ENCODE measurements at regions not wholly inside any gene's neighbourhood (a gene's known extent, or its start where the extent isn't known, plus 50 kb on each side); places are given as distances from the start of the nearest gene placed in this dataset.
"Not testable (repeated sequence)": the region's sequence is repeated elsewhere in the genome, so short reads cannot be mapped to it uniquely, and the experiment has no call there.

- DNase-seq (ENCODE audit: low read depth in 2 of 3, low spot score in 1 of 3), result no peak
Measured at GRCh38 chr4:42205541-42205940, 53.1 kb upstream of the BEND4 start.

GRCh38 chr4:42216664-42217063, 64.2 kb upstream of the BEND4 start:
- no peak for DNase-seq (ENCODE audit: low read depth in 2 of 3, low spot score in 1 of 3)

GRCh38 chr4:42225286-42225685, 72.8 kb upstream of the BEND4 start:
- DNase-seq (ENCODE audit: low read depth in 2 of 3, low spot score in 1 of 3), result no peak

- no peak for DNase-seq (ENCODE audit: low read depth in 2 of 3, low spot score in 1 of 3)
Measured at GRCh38 chr4:42234817-42235216, 82.4 kb upstream of the BEND4 start.

GRCh38 chr4:42235304-42236021, 83.0 kb upstream of the BEND4 start:
- DNase-seq (ENCODE audit: low read depth in 2 of 3, low spot score in 1 of 3), result no peak

- no peak for DNase-seq (ENCODE audit: low read depth in 2 of 3, low spot score in 1 of 3)
Measured at GRCh38 chr4:42237010-42237409, 84.6 kb upstream of the BEND4 start.

GRCh38 chr4:42237451-42237850, 85.0 kb upstream of the BEND4 start:
- no peak for DNase-seq (ENCODE audit: low read depth in 2 of 3, low spot score in 1 of 3)

GRCh38 chr4:42248972-42249371, 96.5 kb upstream of the BEND4 start:
- no peak for DNase-seq (ENCODE audit: low read depth in 2 of 3, low spot score in 1 of 3)

- DNase-seq (ENCODE audit: low read depth in 2 of 3, low spot score in 1 of 3), result no peak
Measured at GRCh38 chr4:42252315-42252714, 99.9 kb upstream of the BEND4 start.

GRCh38 chr4:42257645-42258044, 105.2 kb upstream of the BEND4 start:
- not testable (repeated sequence) for DNase-seq (ENCODE audit: low read depth in 2 of 3, low spot score in 1 of 3)

GRCh38 chr4:42262701-42263490, 110.4 kb upstream of the BEND4 start:
- DNase-seq (ENCODE audit: low read depth in 2 of 3, low spot score in 1 of 3), result no peak

GRCh38 chr4:42265782-42266602, 113.5 kb upstream of the BEND4 start:
- no peak for DNase-seq (ENCODE audit: low read depth in 2 of 3, low spot score in 1 of 3)

GRCh38 chr4:42267724-42268123, 115.3 kb upstream of the BEND4 start:
- no peak for DNase-seq (ENCODE audit: low read depth in 2 of 3, low spot score in 1 of 3)

GRCh38 chr4:42268824-42269223, 116.4 kb upstream of the BEND4 start:
- DNase-seq (ENCODE audit: low read depth in 2 of 3, low spot score in 1 of 3), result no peak

- no peak for DNase-seq (ENCODE audit: low read depth in 2 of 3, low spot score in 1 of 3)
Measured at GRCh38 chr4:42271096-42271495, 118.6 kb upstream of the BEND4 start.

GRCh38 chr4:42277291-42277690, 120.0 kb upstream of the SHISA3 start:
- no peak for DNase-seq (ENCODE audit: low read depth in 2 of 3, low spot score in 1 of 3)

- no peak for DNase-seq (ENCODE audit: low read depth in 2 of 3, low spot score in 1 of 3)
Measured at GRCh38 chr4:42278709-42279324, 118.5 kb upstream of the SHISA3 start.

GRCh38 chr4:42280327-42281095, 116.8 kb upstream of the SHISA3 start:
- peak in 1 of 3 donors; percentile 30 for DNase-seq (ENCODE audit: low read depth in 2 of 3, low spot score in 1 of 3)

GRCh38 chr4:42281324-42282020, 115.8 kb upstream of the SHISA3 start:
- DNase-seq (ENCODE audit: low read depth in 2 of 3, low spot score in 1 of 3), result no peak
